Naive thymus-derived CD4-positive, alpha-beta T cell (primary cell): ENCODE measurements at regions not wholly inside any gene's neighbourhood (a gene's known extent, or its start where the extent isn't known, plus 50 kb on each side); places are given as distances from the start of the nearest gene placed in this dataset.
"Not testable (repeated sequence)": the region's sequence is repeated elsewhere in the genome, so short reads cannot be mapped to it uniquely, and the experiment has no call there.

ENCODE experiments used
- ATAC-seq: fragments of 150-1000 bp; cut with Tn5 transposase; 2 replicates; pipeline ENCODE4 v1.10.0; 2021; ENCODE audit warnings: mild to moderate bottlenecking, moderate library complexity
- CTCF ChIA-PET: fragments of 350-600 bp; sonication (Branson Sonifier 250); formaldehyde crosslinking; loops from one replicate; lab custom pipeline; 2021; ENCODE audit warnings: antibody characterized with exemption; lab: Charles Lee
- POLR2A ChIA-PET: fragments of 350-600 bp; sonication (Branson Sonifier 250); formaldehyde crosslinking; loops from one replicate; lab custom pipeline; 2021; ENCODE audit warnings: antibody characterized with exemption, inconsistent platforms; lab: Charles Lee
- DNase-seq, 9 donors: peaks; one replicate each; pipeline versions ENCODE4 v3.0.0 to v3.0.0-alpha.2; 2020 to 2022; ENCODE audit warnings: mixed read lengths in 1 of 9
- H3K27ac ChIP-seq: one replicate; pipeline ENCODE4 v1.7.0; 2013; ENCODE audit warnings: mild to moderate bottlenecking, low read depth, low read length, moderate library complexity
- H3K27me3 ChIP-seq, 2 donors: one replicate each; pipeline ENCODE4 v1.7.0; 2013; ENCODE audit warnings: low read length in 2 of 2, mild to moderate bottlenecking in 2 of 2, moderate library complexity in 2 of 2; ENCODE audit not compliant: control insufficient read depth in 2 of 2, insufficient read depth in 2 of 2
- H3K36me3 ChIP-seq, 3 experiments: 1 replicate in 2 of 3; 2 replicates in 1 of 3; pipeline ENCODE4 v1.7.0; 2013; ENCODE audit warnings: low read length in 3 of 3, mild to moderate bottlenecking in 3 of 3, moderate library complexity in 1 of 3; ENCODE audit not compliant: insufficient read depth in 3 of 3, control insufficient read depth in 2 of 3
- H3K4me1 ChIP-seq, 2 donors: one replicate each; pipeline ENCODE4 v1.7.0; 2013; ENCODE audit warnings: low read length in 2 of 2, mild to moderate bottlenecking in 2 of 2, moderate library complexity in 1 of 2; ENCODE audit not compliant: control insufficient read depth in 2 of 2, insufficient read depth in 2 of 2
- H3K4me3 ChIP-seq: 2 replicates; pipeline ENCODE4 v1.7.0; 2013; ENCODE audit warnings: mild to moderate bottlenecking, low read length
- H3K9me3 ChIP-seq, 3 experiments: 1 replicate in 2 of 3; 2 replicates in 1 of 3; pipeline ENCODE4 v1.7.0; 2013; ENCODE audit warnings: low read length in 3 of 3; ENCODE audit not compliant: control insufficient read depth in 2 of 3
- H3K27ac Mint-ChIP-seq, 9 donors: one replicate each; pipeline ENCODE4 v1.8.0; 2020 to 2022; ENCODE audit warnings: mixed read lengths in 9 of 9, mild to moderate bottlenecking in 8 of 9, moderate library complexity in 5 of 9, inconsistent platforms in 2 of 9
- H3K27me3 Mint-ChIP-seq, 5 donors: one replicate each; pipeline ENCODE4 v1.8.0; 2021 to 2022; ENCODE audit warnings: mixed read lengths in 5 of 5, mild to moderate bottlenecking in 1 of 5
- H3K36me3 Mint-ChIP-seq, 5 donors: one replicate each; pipeline ENCODE4 v1.8.0; 2020 to 2022; ENCODE audit warnings: mixed read lengths in 5 of 5, mild to moderate bottlenecking in 3 of 5, inconsistent platforms in 1 of 5
- H3K4me1 Mint-ChIP-seq, 7 donors: one replicate each; pipeline ENCODE4 v1.8.0; 2020 to 2022; ENCODE audit warnings: mixed read lengths in 7 of 7, mild to moderate bottlenecking in 3 of 7, inconsistent platforms in 1 of 7
- H3K4me3 Mint-ChIP-seq, 10 donors: one replicate each; pipeline ENCODE4 v1.8.0; 2020 to 2022; ENCODE audit warnings: mild to moderate bottlenecking in 10 of 10, mixed read lengths in 10 of 10, moderate library complexity in 6 of 10, inconsistent platforms in 2 of 10
- H3K9me3 Mint-ChIP-seq, 11 donors: one replicate each; pipeline ENCODE4 v1.8.0; 2020 to 2022; ENCODE audit warnings: mixed read lengths in 11 of 11, mild to moderate bottlenecking in 4 of 11, inconsistent platforms in 1 of 11, moderate library complexity in 1 of 11
- intact Hi-C, 2 donors: fragments of 100-400 bp; cut with micrococcal nuclease; formaldehyde crosslinking; loops; one replicate each; pipeline ENCODE4 v1.15.1; 2023

- H3K27ac Mint-ChIP-seq, DNase-seq, ATAC-seq, intact Hi-C loops, H3K27me3 ChIP-seq, H3K36me3 Mint-ChIP-seq, H3K36me3 ChIP-seq, POLR2A ChIA-PET, H3K27ac ChIP-seq, H3K4me1 Mint-ChIP-seq, H3K4me3 ChIP-seq, H3K4me1 ChIP-seq, H3K4me3 Mint-ChIP-seq, CTCF ChIA-PET, H3K9me3 ChIP-seq: not testable (repeated sequence)
- peaks cover 2 to 24% (median 10%) of the 10 kb centered on the region in 11 donors for H3K9me3 Mint-ChIP-seq
- peaks cover 0 to 46% (median 0%) of the 10 kb centered on the region in 5 donors for H3K27me3 Mint-ChIP-seq
These were observed 186.1 kb upstream of the ZNF32 start for GRCh38 chr10:43834751-43835150.

- intact Hi-C loops = loop anchor here in 1 of 2 donors (10.0 kb wide), 1 partner anchor 133 kb away; no protein-coding TSS in a partner anchor
- H3K4me1 Mint-ChIP-seq = peaks cover 2 to 16% (median 11%) of the 10 kb centered on the region in 7 donors
- H3K4me1 ChIP-seq = no peaks in the 10 kb centered on the region
- DNase-seq = no peak
- no peaks in the 10 kb centered on the region for H3K36me3 ChIP-seq
- H3K4me3 ChIP-seq = no peak overlapping the region
- ATAC-seq = no peak
- H3K27me3 Mint-ChIP-seq = peaks cover 0 to 40% (median 0%) of the 10 kb centered on the region in 5 donors
- H3K27me3 ChIP-seq = no peaks in the 10 kb centered on the region
- peaks cover 0 to 8% (median 0%) of the 10 kb centered on the region in 5 donors for H3K36me3 Mint-ChIP-seq
- H3K4me3 Mint-ChIP-seq = peak overlapping the region in 1 of 10 donors; percentile 7
- H3K27ac ChIP-seq = no peak overlapping the region
- H3K27ac Mint-ChIP-seq = no peak overlapping the region
- POLR2A ChIA-PET = no interaction called here
- peaks cover 0 to 27% (median 6%) of the 10 kb centered on the region in 11 donors for H3K9me3 Mint-ChIP-seq
- CTCF ChIA-PET = no interaction called here
- no peaks in the 10 kb centered on the region for H3K9me3 ChIP-seq
These were observed 179.2 kb upstream of the ZNF32 start for GRCh38 chr10:43827853-43828252.

DNA sequence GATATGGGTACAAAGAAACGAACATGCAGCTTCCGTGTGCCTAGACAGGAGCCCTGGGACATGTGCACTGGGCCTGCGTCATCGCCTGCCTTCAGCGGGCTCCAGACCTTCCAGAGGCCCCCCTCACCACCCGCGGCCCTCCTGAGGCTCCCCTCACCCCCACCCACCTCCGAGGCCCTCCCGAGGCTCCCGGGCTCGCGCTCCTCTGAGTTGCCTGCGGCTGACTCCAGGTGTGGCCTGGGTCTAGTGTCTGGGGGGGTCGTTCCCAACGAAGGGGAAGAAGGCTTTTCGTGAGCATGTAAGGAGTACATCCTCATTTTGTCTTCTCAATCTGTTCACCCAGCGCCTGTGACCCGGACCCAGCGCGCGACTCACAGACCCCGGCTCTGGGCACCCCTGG lies 177.3 kb upstream of the ZNF32 start:
- ATAC-seq = no peak
- intact Hi-C loops = loop anchor here in 1 of 2 donors (10.0 kb wide), 1 partner anchor 131 kb away; no protein-coding TSS in a partner anchor
- H3K36me3 ChIP-seq = no peaks in the 10 kb centered on the region

GRCh38 chr10:43825421-43825820 lies 176.7 kb upstream of the ZNF32 start:
- POLR2A ChIA-PET = no interaction called here
- intact Hi-C loops = loop anchor here in 1 of 2 donors (10.0 kb wide), 1 partner anchor 131 kb away; no protein-coding TSS in a partner anchor
- H3K36me3 Mint-ChIP-seq = peaks cover 0 to 8% (median 0%) of the 10 kb centered on the region in 5 donors
- H3K4me3 ChIP-seq = no peak overlapping the region
- H3K4me3 Mint-ChIP-seq = no peak overlapping the region
- no peak overlapping the region for H3K27ac Mint-ChIP-seq
- H3K36me3 ChIP-seq = no peaks in the 10 kb centered on the region
- peaks cover 5 to 25% (median 20%) of the 10 kb centered on the region in 7 donors for H3K4me1 Mint-ChIP-seq
- CTCF ChIA-PET = no interaction called here
- H3K27ac ChIP-seq = no peak overlapping the region
- peaks cover 0 to 18% (median 2%) of the 10 kb centered on the region in 11 donors for H3K9me3 Mint-ChIP-seq
- H3K27me3 ChIP-seq = no peaks in the 10 kb centered on the region
- H3K4me1 ChIP-seq = no peaks in the 10 kb centered on the region
- peaks cover 0 to 23% (median 0%) of the 10 kb centered on the region in 5 donors for H3K27me3 Mint-ChIP-seq
- ATAC-seq (no peak), DNase-seq (no peak)
- H3K9me3 ChIP-seq = no peaks in the 10 kb centered on the region

More for the DNA sequence above, 177.3 kb upstream of the ZNF32 start:
- Histone ChIP-seq H3K9me3 (no peaks in the 10 kb centered on the region), H3K4me1 (no peaks in the 10 kb centered on the region), H3K4me3 (no peak overlapping the region), H3K27me3 (no peaks in the 10 kb centered on the region), H3K27ac (no peak overlapping the region)
- Mint-ChIP-seq H3K36me3 (peaks cover 0 to 8% (median 0%) of the 10 kb centered on the region in 5 donors), H3K27me3 (peaks cover 0 to 26% (median 0%) of the 10 kb centered on the region in 5 donors), H3K4me3 (no peak overlapping the region), H3K27ac (no peak overlapping the region), H3K4me1 (peaks cover 5 to 25% (median 20%) of the 10 kb centered on the region in 7 donors), H3K9me3 (peaks cover 0 to 18% (median 5%) of the 10 kb centered on the region in 11 donors)
- ChIA-PET POLR2A (no interaction called here), CTCF (no interaction called here)
- DNase-seq = no peak

DNA sequence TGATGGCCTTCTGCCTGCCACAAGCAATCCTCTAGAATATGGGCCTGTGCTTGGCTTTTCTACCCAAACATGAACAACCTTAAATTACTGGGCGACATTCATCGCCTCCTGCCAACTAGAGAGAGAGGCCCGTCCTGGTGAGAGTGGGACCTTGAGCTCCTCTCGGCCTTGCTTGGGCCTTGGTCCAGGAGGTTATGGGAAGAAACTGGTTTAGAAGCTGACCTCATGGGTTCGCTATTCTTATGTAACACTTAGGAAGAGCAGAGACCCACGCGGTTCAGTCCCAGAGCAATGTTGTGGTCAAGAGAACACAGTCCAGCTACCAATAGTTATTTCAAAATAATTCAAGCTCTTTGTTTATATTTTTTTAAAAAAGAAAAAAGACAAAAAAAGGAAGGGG lies 176.3 kb upstream of the ZNF32 start:
- no peak overlapping the region for H3K27ac ChIP-seq
- H3K4me1 ChIP-seq = no peaks in the 10 kb centered on the region
- ATAC-seq (no peak), DNase-seq (no peak)
- peaks cover 0 to 8% (median 0%) of the 10 kb centered on the region in 5 donors for H3K36me3 Mint-ChIP-seq
- H3K36me3 ChIP-seq = no peaks in the 10 kb centered on the region
- peaks cover 5 to 25% (median 20%) of the 10 kb centered on the region in 7 donors for H3K4me1 Mint-ChIP-seq
- H3K27ac Mint-ChIP-seq = no peak overlapping the region
- CTCF ChIA-PET = interaction anchor here (0.6 to 0.7 kb wide), 2 partner anchors 405 to 460 kb away, joined by 3 to 4 read pairs; no protein-coding TSS in a partner anchor
- H3K9me3 ChIP-seq = no peaks in the 10 kb centered on the region
- peaks cover 0 to 27% (median 0%) of the 10 kb centered on the region in 5 donors for H3K27me3 Mint-ChIP-seq
- intact Hi-C loops = loop anchor here in 1 of 2 donors (10.0 kb wide), 1 partner anchor 130 kb away; no protein-coding TSS in a partner anchor
- H3K4me3 ChIP-seq = no peak overlapping the region
- no peak overlapping the region for H3K4me3 Mint-ChIP-seq
- H3K9me3 Mint-ChIP-seq = peaks cover 0 to 18% (median 2%) of the 10 kb centered on the region in 11 donors
- no peaks in the 10 kb centered on the region for H3K27me3 ChIP-seq
- POLR2A ChIA-PET = no interaction called here

GRCh38 chr10:43822631-43823580 lies 174.2 kb upstream of the ZNF32 start:
- DNase-seq (no peak), ATAC-seq (no peak)
- CTCF ChIA-PET = interaction anchor here (0.6 kb wide), 1 partner anchor 995 kb away, joined by 3 read pairs; no protein-coding TSS in a partner anchor

More at GRCh38 chr10:43822631-43823580, 174.2 kb upstream of the ZNF32 start:
- Mint-ChIP-seq H3K36me3 (no peaks in the 10 kb centered on the region), H3K27me3 (peaks cover 0 to 19% (median 0%) of the 10 kb centered on the region in 5 donors), H3K4me1 (peaks cover 11 to 33% (median 25%) of the 10 kb centered on the region in 7 donors), H3K4me3 (no peak overlapping the region), H3K27ac (peak overlapping the region in 8 of 9 donors; percentile 16 to 76 (median 45)), H3K9me3 (peaks cover 0 to 2% (median 0%) of the 10 kb centered on the region in 11 donors)
- Histone ChIP-seq H3K4me3 (no peak overlapping the region), H3K9me3 (no peaks in the 10 kb centered on the region), H3K27ac (no peak overlapping the region), H3K36me3 (no peaks in the 10 kb centered on the region), H3K4me1 (peaks cover 0 to 3% of the 10 kb centered on the region in 2 donors), H3K27me3 (no peaks in the 10 kb centered on the region)
- intact Hi-C loops = loop anchor here in 1 of 2 donors (10.0 kb wide), 1 partner anchor 128 kb away; no protein-coding TSS in a partner anchor
- POLR2A ChIA-PET = no interaction called here
